CD4-positive, alpha-beta memory T cell (primary cell): ENCODE measurements at regions not wholly inside any gene's neighbourhood (a gene's known extent, or its start where the extent isn't known, plus 50 kb on each side); places are given as distances from the start of the nearest gene placed in this dataset.
"Not testable (repeated sequence)": the region's sequence is repeated elsewhere in the genome, so short reads cannot be mapped to it uniquely, and the experiment has no call there.

ENCODE experiments used
- CTCF ChIA-PET: fragments of 350-600 bp; sonication (Branson Sonifier 250); formaldehyde crosslinking; loops from one replicate; lab custom pipeline; 2021; ENCODE audit warnings: inconsistent platforms; ENCODE audit not compliant: partially characterized antibody; lab: Charles Lee
- POLR2A ChIA-PET: fragments of 350-600 bp; sonication (Branson Sonifier 250); formaldehyde crosslinking; loops from one replicate; lab custom pipeline; 2021; ENCODE audit not compliant: partially characterized antibody; lab: Charles Lee
- DNase-seq, 5 donors: peaks; one replicate each; pipeline versions ENCODE4 v3.0.0 to v3.0.0-alpha.2; 2020 to 2022; ENCODE audit warnings: mixed read lengths in 1 of 5
- H3K27ac ChIP-seq: one replicate; pipeline ENCODE4 v1.7.0; 2013; ENCODE audit warnings: low read depth, low read length
- H3K27me3 ChIP-seq: 2 replicates; pipeline ENCODE4 v1.7.0; 2013; ENCODE audit warnings: mild to moderate bottlenecking, low read length, moderate library complexity; ENCODE audit not compliant: insufficient read depth
- H3K36me3 ChIP-seq: 2 replicates; pipeline ENCODE4 v1.7.0; 2013; ENCODE audit warnings: mild to moderate bottlenecking, low read length, moderate library complexity; ENCODE audit not compliant: insufficient read depth
- H3K4me1 ChIP-seq: 2 replicates; pipeline ENCODE4 v1.7.0; 2013; ENCODE audit warnings: mild to moderate bottlenecking, low read length, moderate library complexity; ENCODE audit not compliant: insufficient read depth
- H3K4me3 ChIP-seq, 2 donors: one replicate each; pipeline ENCODE4 v1.7.0; 2013; ENCODE audit warnings: low read length in 2 of 2, mild to moderate bottlenecking in 1 of 2
- H3K9me3 ChIP-seq, 2 donors: one replicate each; pipeline ENCODE4 v1.7.0; 2013; ENCODE audit warnings: low read length in 2 of 2, control low read depth in 1 of 2; ENCODE audit not compliant: control insufficient read depth in 1 of 2
- H3K27ac Mint-ChIP-seq, 7 donors: one replicate each; pipeline ENCODE4 v1.8.0; 2020 to 2021; ENCODE audit warnings: mixed read lengths in 7 of 7, mild to moderate bottlenecking in 6 of 7, inconsistent platforms in 3 of 7, moderate library complexity in 3 of 7
- H3K27me3 Mint-ChIP-seq, 2 donors: one replicate each; pipeline ENCODE4 v1.8.0; 2020 to 2021; ENCODE audit warnings: mixed read lengths in 2 of 2
- H3K36me3 Mint-ChIP-seq, 2 donors: one replicate each; pipeline ENCODE4 v1.8.0; 2020 to 2021; ENCODE audit warnings: mixed read lengths in 2 of 2, inconsistent platforms in 1 of 2, mild to moderate bottlenecking in 1 of 2
- H3K4me1 Mint-ChIP-seq, 4 donors: one replicate each; pipeline ENCODE4 v1.8.0; 2020 to 2021; ENCODE audit warnings: mixed read lengths in 4 of 4, mild to moderate bottlenecking in 1 of 4
- H3K4me3 Mint-ChIP-seq, 8 donors: one replicate each; pipeline ENCODE4 v1.8.0; 2020 to 2021; ENCODE audit warnings: mixed read lengths in 8 of 8, mild to moderate bottlenecking in 7 of 8, moderate library complexity in 6 of 8, inconsistent platforms in 3 of 8
- H3K9me3 Mint-ChIP-seq, 8 donors: one replicate each; pipeline ENCODE4 v1.8.0; 2020 to 2021; ENCODE audit warnings: mixed read lengths in 8 of 8, mild to moderate bottlenecking in 5 of 8, inconsistent platforms in 3 of 8, moderate library complexity in 1 of 8
- intact Hi-C: fragments of 100-400 bp; cut with micrococcal nuclease; formaldehyde crosslinking; loops from one replicate; pipeline ENCODE4 v1.15.1; 2023

DNA sequence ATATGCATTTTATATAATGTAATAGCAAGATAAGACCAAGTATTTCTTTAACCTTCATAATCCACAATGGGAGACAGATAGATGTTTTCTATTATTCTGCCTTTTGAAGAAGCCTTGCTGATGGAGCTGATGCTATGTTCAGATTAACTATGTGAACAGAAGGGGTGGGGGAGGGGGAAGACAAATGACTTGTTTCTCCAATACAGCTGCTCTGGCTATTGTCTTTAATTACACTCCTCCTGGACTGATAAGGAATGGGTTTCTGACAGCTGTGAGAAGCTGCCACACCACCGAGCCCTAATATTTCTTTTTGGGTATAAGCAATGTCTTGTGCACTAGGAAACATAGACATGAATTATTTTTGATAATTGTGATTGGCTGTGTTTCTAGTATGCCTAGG is 62.0 kb downstream of the CAVIN4 start:
- Histone ChIP-seq H3K9me3 (no peaks in the 10 kb centered on the region), H3K4me3 (no peak overlapping the region), H3K4me1 (no peaks in the 10 kb centered on the region), H3K27ac (no peak overlapping the region), H3K27me3 (no peaks in the 10 kb centered on the region), H3K36me3 (no peaks in the 10 kb centered on the region)
- Mint-ChIP-seq H3K4me3 (no peak overlapping the region), H3K36me3 (no peaks in the 10 kb centered on the region), H3K27ac (no peak overlapping the region), H3K27me3 (peaks cover 4 to 11% of the 10 kb centered on the region in 2 donors), H3K9me3 (peaks cover 0 to 22% (median 11%) of the 10 kb centered on the region in 8 donors), H3K4me1 (no peaks in the 10 kb centered on the region)
- ChIA-PET POLR2A (no interaction called here), CTCF (no interaction called here)
- intact Hi-C loops: no loop called here
- DNase-seq: no peak

GRCh38 chr9:100640447-100641050 is 62.7 kb downstream of the CAVIN4 start:
- H3K27ac ChIP-seq: no peak overlapping the region
- Mint-ChIP-seq H3K4me3 (no peak overlapping the region), H3K9me3 (peaks cover 0 to 27% (median 14%) of the 10 kb centered on the region in 8 donors), H3K36me3 (no peaks in the 10 kb centered on the region), H3K27ac (no peak overlapping the region), H3K4me1 (no peaks in the 10 kb centered on the region), H3K27me3 (peaks cover 8 to 14% of the 10 kb centered on the region in 2 donors)
- H3K36me3 ChIP-seq: no peaks in the 10 kb centered on the region
- no peaks in the 10 kb centered on the region for H3K9me3 ChIP-seq
- intact Hi-C loops: no loop called here
- no peaks in the 10 kb centered on the region for H3K4me1 ChIP-seq
- H3K4me3 ChIP-seq: no peak overlapping the region
- no peaks in the 10 kb centered on the region for H3K27me3 ChIP-seq
- ChIA-PET POLR2A (no interaction called here), CTCF (no interaction called here)
- no peak for DNase-seq

DNA sequence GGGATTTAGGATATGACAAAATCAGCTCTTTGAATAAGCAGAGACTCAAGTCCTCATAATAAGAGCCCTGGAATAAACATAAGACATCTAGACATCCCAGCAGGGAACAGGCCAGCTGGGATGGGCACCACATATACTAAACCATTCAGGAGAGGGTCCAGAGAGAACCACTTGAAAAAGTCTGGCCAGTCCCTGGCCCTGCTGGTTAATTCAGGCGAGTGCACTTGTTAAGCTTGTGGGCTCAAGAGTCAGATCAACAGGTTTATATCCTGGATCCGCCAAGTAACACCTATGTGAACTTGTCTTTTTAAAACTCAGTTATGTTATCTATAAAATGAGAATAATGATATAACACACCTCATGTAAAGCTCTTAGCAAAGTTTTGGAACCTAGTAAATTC is 63.3 kb downstream of the CAVIN4 start:
- Histone ChIP-seq H3K27me3 (no peaks in the 10 kb centered on the region), H3K36me3 (no peaks in the 10 kb centered on the region), H3K27ac (no peak overlapping the region), H3K9me3 (no peaks in the 10 kb centered on the region), H3K4me1 (no peaks in the 10 kb centered on the region), H3K4me3 (no peak overlapping the region)
- no peak overlapping the region for H3K27ac Mint-ChIP-seq
- no peak overlapping the region for H3K4me3 Mint-ChIP-seq
- H3K36me3 Mint-ChIP-seq: no peaks in the 10 kb centered on the region
- no peaks in the 10 kb centered on the region for H3K4me1 Mint-ChIP-seq
- intact Hi-C loops: no loop called here
- peaks cover 10 to 14% of the 10 kb centered on the region in 2 donors for H3K27me3 Mint-ChIP-seq
- no peak for DNase-seq
- ChIA-PET POLR2A (no interaction called here), CTCF (no interaction called here)
- peaks cover 0 to 27% (median 14%) of the 10 kb centered on the region in 8 donors for H3K9me3 Mint-ChIP-seq

DNA sequence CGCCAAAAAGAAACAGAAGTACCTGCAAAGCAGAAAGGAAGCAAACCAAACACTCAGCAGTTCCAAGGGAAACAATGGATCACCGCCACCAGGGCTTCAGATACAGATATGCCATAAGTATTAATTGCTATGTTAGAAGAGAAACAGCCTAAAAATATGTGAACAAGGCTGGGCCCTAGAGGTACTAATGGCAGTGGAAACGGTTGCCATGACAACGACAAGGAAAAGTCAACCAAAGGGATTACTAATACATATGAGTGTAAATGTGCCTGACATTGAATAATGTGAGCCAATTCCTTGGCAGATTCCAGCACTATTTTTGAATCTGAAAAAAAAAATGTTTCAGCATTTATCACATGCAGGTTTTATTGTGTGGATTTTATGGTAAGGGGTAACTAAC is 75.0 kb downstream of the CAVIN4 start:
- Mint-ChIP-seq H3K36me3 (peaks cover 0 to 4% of the 10 kb centered on the region in 2 donors), H3K4me1 (no peaks in the 10 kb centered on the region), H3K27me3 (peaks cover 3 to 6% of the 10 kb centered on the region in 2 donors), H3K27ac (no peak overlapping the region), H3K9me3 (peaks cover 2 to 23% (median 15%) of the 10 kb centered on the region in 8 donors), H3K4me3 (no peak overlapping the region)
- POLR2A ChIA-PET: no interaction called here
- CTCF ChIA-PET: no interaction called here
- no peaks in the 10 kb centered on the region for H3K4me1 ChIP-seq
- H3K27ac ChIP-seq: no peak overlapping the region
- H3K27me3 ChIP-seq: no peaks in the 10 kb centered on the region
- no peak for DNase-seq
- H3K9me3 ChIP-seq: no peaks in the 10 kb centered on the region
- H3K4me3 ChIP-seq: no peak overlapping the region
- intact Hi-C loops: no loop called here
- H3K36me3 ChIP-seq: no peaks in the 10 kb centered on the region

DNA sequence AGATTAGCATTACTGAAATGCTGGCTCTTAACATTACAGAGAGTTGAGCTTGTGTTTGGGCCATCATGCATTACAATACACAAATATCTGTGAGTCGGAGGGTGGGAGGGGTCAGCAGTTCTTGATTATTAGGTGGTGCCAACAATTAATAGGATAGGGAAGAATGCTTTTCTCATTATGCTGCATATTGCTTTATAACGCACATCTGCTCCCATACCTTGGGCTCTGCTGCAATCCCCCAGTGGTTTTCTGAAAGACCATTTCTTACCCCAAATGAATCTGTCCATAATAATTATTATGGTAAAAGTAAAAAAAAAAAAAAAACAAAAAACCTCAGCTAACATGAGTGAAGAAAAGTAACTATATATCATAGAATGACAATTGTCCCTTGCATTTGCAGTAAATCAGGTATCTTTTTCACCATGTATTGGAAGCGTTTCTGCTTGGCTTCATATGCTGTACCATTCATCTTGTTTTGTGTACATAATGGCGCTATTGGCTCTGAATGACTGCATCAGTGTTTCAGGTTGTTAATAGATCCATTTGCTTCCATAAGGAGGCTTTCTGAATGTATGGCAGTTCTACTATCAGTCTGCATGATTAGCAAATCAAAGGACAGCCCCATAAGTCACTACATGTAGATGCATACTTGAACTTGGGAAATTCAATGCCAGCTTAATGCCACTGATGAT is 75.9 kb downstream of the CAVIN4 start:
- H3K36me3 ChIP-seq: no peaks in the 10 kb centered on the region
- POLR2A ChIA-PET: no interaction called here
- H3K4me3 ChIP-seq: no peak overlapping the region
- no peaks in the 10 kb centered on the region for H3K4me1 Mint-ChIP-seq
- H3K9me3 ChIP-seq: no peaks in the 10 kb centered on the region
- no peak overlapping the region for H3K4me3 Mint-ChIP-seq
- intact Hi-C loops: no loop called here
- H3K27ac Mint-ChIP-seq: no peak overlapping the region
- H3K36me3 Mint-ChIP-seq: peaks cover 0 to 4% of the 10 kb centered on the region in 2 donors
- no peak overlapping the region for H3K27ac ChIP-seq
- peaks cover 3 to 8% of the 10 kb centered on the region in 2 donors for H3K27me3 Mint-ChIP-seq
- H3K27me3 ChIP-seq: no peaks in the 10 kb centered on the region
- peaks cover 4 to 25% (median 15%) of the 10 kb centered on the region in 8 donors for H3K9me3 Mint-ChIP-seq
- no peak for DNase-seq
- no peaks in the 10 kb centered on the region for H3K4me1 ChIP-seq
- CTCF ChIA-PET: no interaction called here

DNA sequence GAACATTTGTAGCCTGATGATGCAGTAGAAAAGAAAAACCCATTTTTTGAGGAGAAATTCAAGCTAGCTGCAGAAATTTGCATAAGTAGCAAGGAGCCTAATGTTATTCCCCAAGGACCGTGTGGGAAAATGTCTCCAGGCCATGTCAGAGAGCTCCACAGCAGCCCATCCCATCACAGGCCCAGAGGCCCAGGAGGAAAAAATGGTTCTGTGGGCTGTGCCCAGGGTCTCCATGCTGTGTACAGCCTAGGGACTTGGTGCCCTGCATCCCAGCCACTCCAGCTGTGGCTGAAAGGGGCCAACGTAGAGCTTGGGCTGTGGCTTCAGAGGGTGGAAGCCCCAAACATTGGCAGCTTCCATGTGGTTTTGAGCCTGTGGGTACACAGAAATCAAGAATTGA is 79.0 kb downstream of the CAVIN4 start:
- H3K4me1 Mint-ChIP-seq: not testable (repeated sequence)

GRCh38 chr9:100661668-100662067 is 83.8 kb downstream of the CAVIN4 start:
- Mint-ChIP-seq H3K36me3 (no peaks in the 10 kb centered on the region), H3K9me3 (peaks cover 0 to 15% (median 5%) of the 10 kb centered on the region in 8 donors), H3K4me3 (no peak overlapping the region), H3K27ac (no peak overlapping the region), H3K27me3 (peaks cover 4 to 6% of the 10 kb centered on the region in 2 donors), H3K4me1 (no peaks in the 10 kb centered on the region)
- CTCF ChIA-PET: no interaction called here
- Histone ChIP-seq H3K36me3 (no peaks in the 10 kb centered on the region), H3K27ac (no peak overlapping the region), H3K27me3 (no peaks in the 10 kb centered on the region), H3K4me1 (no peaks in the 10 kb centered on the region), H3K9me3 (no peaks in the 10 kb centered on the region), H3K4me3 (no peak overlapping the region)
- intact Hi-C loops: no loop called here
- no peak for DNase-seq
- POLR2A ChIA-PET: interaction anchor here (0.7 kb wide), 1 partner anchor 1013 kb away, joined by 3 read pairs; no protein-coding TSS in a partner anchor

More for the DNA sequence above, 79.0 kb downstream of the CAVIN4 start:
- H3K27me3 ChIP-seq, H3K27ac ChIP-seq, CTCF ChIA-PET, H3K36me3 Mint-ChIP-seq, H3K36me3 ChIP-seq, H3K4me1 ChIP-seq, POLR2A ChIA-PET, H3K9me3 ChIP-seq, DNase-seq, H3K27me3 Mint-ChIP-seq, H3K4me3 ChIP-seq, H3K4me3 Mint-ChIP-seq, intact Hi-C loops, H3K27ac Mint-ChIP-seq: not testable (repeated sequence)
- peaks cover 4 to 29% (median 15%) of the 10 kb centered on the region in 8 donors for H3K9me3 Mint-ChIP-seq
